ENCODE measurements at regions not wholly inside any gene's neighbourhood (a gene's known extent, or its start where the extent isn't known, plus 50 kb on each side); places are given as distances from the start of the nearest gene placed in this dataset.

DNA sequence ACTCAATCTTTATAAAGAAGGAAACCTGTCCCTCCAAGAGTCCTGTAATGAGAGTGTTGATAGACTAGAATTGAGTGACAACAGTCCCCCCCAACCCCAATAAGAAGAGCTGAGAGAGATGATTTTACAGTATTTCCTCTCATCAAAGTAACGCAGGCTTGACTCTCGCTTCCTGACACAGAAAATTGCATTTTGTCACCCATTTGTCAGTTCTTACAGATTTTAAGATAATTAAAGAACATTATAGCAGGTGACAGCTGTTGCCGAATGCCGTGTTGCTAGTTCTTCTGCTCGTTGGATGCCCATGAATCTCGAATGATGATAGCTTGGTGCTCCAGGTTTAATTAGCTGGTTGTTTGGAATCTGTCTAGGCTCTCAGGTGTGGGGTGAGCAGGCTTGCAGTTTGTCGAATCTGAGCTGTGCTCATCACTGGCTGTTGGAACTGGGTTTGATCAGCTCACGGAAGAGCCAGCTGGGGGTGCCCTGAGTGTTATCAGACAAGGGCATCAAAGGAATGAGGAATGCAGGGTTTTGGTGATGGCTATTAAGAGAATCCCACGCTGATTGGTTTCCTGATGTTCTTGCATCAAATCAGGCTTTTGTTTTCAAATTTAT lies 84.8 kb upstream of the CPHXL start (continued):
- TF ChIP-seq NFATC3 (CRISPR knock-in tag; IDR thresholded peaks at IDR 0.05) (no peak), PRMT3 (CRISPR knock-in tag; IDR thresholded peaks at IDR 0.05; ENCODE audit: borderline replicate concordance, low read depth) (no peak), GATA4 (IDR thresholded peaks at IDR 0.05; ENCODE audit: borderline replicate concordance, low read depth) (no peak)

DNA sequence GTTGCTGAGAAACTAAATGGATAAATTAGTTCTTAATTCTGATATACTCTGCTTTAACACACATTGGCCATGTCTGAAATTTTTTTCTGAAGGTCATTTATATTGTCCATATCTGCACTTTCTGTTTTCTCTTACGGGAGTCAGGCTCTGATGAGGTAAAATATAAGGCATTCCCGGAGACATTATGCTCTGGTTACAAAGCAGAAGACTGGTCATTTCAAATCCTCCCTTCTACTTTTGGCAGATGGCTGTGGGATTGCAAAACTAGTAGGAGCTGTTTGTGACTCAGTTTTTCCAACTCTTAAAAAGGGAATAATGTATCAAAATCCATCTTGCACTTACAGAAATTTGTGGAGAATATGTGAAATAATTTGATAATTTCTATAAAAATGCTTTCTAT lies 92.2 kb upstream of the CPHXL start:
- WGBS (ENCODE audit: low lambda C conversion rate): 1% methylated on average over 2 of the region's 2 CpGs
- Histone ChIP-seq H3K9me3 (ENCODE audit: low read length) (no peaks in the 10 kb centered on the region), H4K20me1 (ENCODE audit: insufficient read depth, low read length) (no peaks in the 10 kb centered on the region), H3K4me2 (ENCODE audit: low read depth, low read length) (no peak overlapping the region), H3K4me1 (ENCODE audit: insufficient read depth, low read length) (no peaks in the 10 kb centered on the region), H3K4me3 (replicated peaks in 1 of 3; ENCODE audit: insufficient read depth in 1 of 3, low read depth in 2 of 3, low read length in 3 of 3) (no peak overlapping the region), H3K9ac (ENCODE audit: insufficient read depth, low read depth, low read length) (no peak overlapping the region), H3K27ac (ENCODE audit: extremely low read length, insufficient read depth, low read length) (no peak overlapping the region), H3K79me2 (ENCODE audit: insufficient read depth, low read length) (no peaks in the 10 kb centered on the region), H3K27me3 (ENCODE audit: control insufficient read depth in 1 of 2, insufficient read depth in 2 of 2, low read length in 2 of 2) (peaks cover 0 to 12% of the 10 kb centered on the region in 2 experiments; a peak in 1 of 5 replicates), H2AFZ (ENCODE audit: low read length) (no peak overlapping the region), H3K36me3 (replicated peaks in 1 of 2; ENCODE audit: control insufficient read depth in 1 of 2, insufficient read depth in 2 of 2, low read length in 2 of 2) (no peaks in the 10 kb centered on the region)
- no peak for DNase-seq (ENCODE audit: low spot score)
- no peak for ATAC-seq
- BruUV-seq (replicated peaks): no TSS peak
- intact Hi-C loops (cut with micrococcal nuclease; ENCODE audit: unreplicated experiment): no loop called here
- TF ChIP-seq ZNF230 (CRISPR knock-in tag; IDR thresholded peaks at IDR 0.05) (no peak), ZNF761 (CRISPR knock-in tag; conservative IDR thresholded peaks at IDR 0.05) (no peak), RARA (CRISPR knock-in tag; IDR thresholded peaks at IDR 0.05) (no peak), THAP11 (CRISPR knock-in tag; IDR thresholded peaks at IDR 0.05) (no peak), ZNF878 (CRISPR knock-in tag; IDR thresholded peaks at IDR 0.05) (no peak), NFE2L1 (CRISPR knock-in tag; IDR thresholded peaks at IDR 0.05; ENCODE audit: borderline replicate concordance) (no peak), ZNF510 (CRISPR knock-in tag; IDR thresholded peaks at IDR 0.05; ENCODE audit: low read depth) (no peak), ZSCAN9 (CRISPR knock-in tag; IDR thresholded peaks at IDR 0.05; ENCODE audit: borderline replicate concordance) (no peak), ZNF775 (CRISPR knock-in tag; IDR thresholded peaks at IDR 0.05; ENCODE audit: borderline replicate concordance) (no peak), PRMT3 (CRISPR knock-in tag; IDR thresholded peaks at IDR 0.05; ENCODE audit: borderline replicate concordance, low read depth) (no peak), CBX2 (IDR thresholded peaks at IDR 0.05; ENCODE audit: low read depth, low read length) (no peak), CBX2 (CRISPR knock-in tag; IDR thresholded peaks at IDR 0.05; ENCODE audit: low read depth) (no peak), ZFP90 (CRISPR knock-in tag; IDR thresholded peaks at IDR 0.05; ENCODE audit: borderline replicate concordance) (no peak)
- TF ChIP-seq, protein P1, sequence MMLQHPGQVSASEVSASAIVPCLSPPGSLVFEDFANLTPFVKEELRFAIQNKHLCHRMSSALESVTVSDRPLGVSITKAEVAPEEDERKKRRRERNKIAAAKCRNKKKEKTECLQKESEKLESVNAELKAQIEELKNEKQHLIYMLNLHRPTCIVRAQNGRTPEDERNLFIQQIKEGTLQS (CRISPR knock-in tag; IDR thresholded peaks at IDR 0.05): no peak
- TF ChIP-seq, protein P2, sequence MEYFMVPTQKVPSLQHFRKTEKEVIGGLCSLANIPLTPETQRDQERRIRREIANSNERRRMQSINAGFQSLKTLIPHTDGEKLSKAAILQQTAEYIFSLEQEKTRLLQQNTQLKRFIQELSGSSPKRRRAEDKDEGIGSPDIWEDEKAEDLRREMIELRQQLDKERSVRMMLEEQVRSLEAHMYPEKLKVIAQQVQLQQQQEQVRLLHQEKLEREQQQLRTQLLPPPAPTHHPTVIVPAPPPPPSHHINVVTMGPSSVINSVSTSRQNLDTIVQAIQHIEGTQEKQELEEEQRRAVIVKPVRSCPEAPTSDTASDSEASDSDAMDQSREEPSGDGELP (IDR thresholded peaks at IDR 0.05; ENCODE audit: borderline replicate concordance, low read depth): no peak
- TF ChIP-seq, protein P3, sequence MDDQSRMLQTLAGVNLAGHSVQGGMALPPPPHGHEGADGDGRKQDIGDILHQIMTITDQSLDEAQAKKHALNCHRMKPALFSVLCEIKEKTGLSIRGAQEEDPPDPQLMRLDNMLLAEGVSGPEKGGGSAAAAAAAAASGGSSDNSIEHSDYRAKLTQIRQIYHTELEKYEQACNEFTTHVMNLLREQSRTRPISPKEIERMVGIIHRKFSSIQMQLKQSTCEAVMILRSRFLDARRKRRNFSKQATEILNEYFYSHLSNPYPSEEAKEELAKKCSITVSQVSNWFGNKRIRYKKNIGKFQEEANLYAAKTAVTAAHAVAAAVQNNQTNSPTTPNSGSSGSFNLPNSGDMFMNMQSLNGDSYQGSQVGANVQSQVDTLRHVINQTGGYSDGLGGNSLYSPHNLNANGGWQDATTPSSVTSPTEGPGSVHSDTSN (CRISPR knock-in tag; IDR thresholded peaks at IDR 0.05; ENCODE audit: borderline replicate concordance): no peak
- TF ChIP-seq, protein P4, sequence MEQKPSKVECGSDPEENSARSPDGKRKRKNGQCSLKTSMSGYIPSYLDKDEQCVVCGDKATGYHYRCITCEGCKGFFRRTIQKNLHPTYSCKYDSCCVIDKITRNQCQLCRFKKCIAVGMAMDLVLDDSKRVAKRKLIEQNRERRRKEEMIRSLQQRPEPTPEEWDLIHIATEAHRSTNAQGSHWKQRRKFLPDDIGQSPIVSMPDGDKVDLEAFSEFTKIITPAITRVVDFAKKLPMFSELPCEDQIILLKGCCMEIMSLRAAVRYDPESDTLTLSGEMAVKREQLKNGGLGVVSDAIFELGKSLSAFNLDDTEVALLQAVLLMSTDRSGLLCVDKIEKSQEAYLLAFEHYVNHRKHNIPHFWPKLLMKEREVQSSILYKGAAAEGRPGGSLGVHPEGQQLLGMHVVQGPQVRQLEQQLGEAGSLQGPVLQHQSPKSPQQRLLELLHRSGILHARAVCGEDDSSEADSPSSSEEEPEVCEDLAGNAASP (CRISPR knock-in tag; IDR thresholded peaks at IDR 0.05; ENCODE audit: borderline replicate concordance): no peak
- ChIA-PET CTCF (ENCODE audit: low intra/inter-chr PET ratio, low total read pairs) (no interaction called here), POLR2A (no interaction called here)
- in situ Hi-C loops (cut with HindIII; ENCODE audit: extremely low pct_ligation_motif_present, low pct_unique_long_range_greater_than_20kb): no loop called here
- no peak for FAIRE-seq

Measured in HepG2 (cell line).